Testis (tissue), 2 donors: ENCODE measurements at regions not wholly inside any gene's neighbourhood (a gene's known extent, or its start where the extent isn't known, plus 50 kb on each side); places are given as distances from the start of the nearest gene placed in this dataset.

Source experiments
- POLR2A ChIP-seq: fragments of 450-650 bp; IDR thresholded peaks from one replicate; pipeline ENCODE4 v1.6.1; 2017; ENCODE audit warnings: antibody characterized with exemption, mild to moderate bottlenecking, moderate library complexity
- TF ChIP-seq, protein P1 (sequence below), 3 experiments: fragments of 450-650 bp in 2 of 3; fragments of 200-600 bp in 1 of 3; sonication (generic) in 1 of 3; IDR thresholded peaks; one replicate each; pipeline ENCODE4 v1.5.1; 2016 to 2019; ENCODE audit warnings: antibody characterized with exemption in 3 of 3, mild to moderate bottlenecking in 2 of 3, moderate library complexity in 1 of 3

DNA sequence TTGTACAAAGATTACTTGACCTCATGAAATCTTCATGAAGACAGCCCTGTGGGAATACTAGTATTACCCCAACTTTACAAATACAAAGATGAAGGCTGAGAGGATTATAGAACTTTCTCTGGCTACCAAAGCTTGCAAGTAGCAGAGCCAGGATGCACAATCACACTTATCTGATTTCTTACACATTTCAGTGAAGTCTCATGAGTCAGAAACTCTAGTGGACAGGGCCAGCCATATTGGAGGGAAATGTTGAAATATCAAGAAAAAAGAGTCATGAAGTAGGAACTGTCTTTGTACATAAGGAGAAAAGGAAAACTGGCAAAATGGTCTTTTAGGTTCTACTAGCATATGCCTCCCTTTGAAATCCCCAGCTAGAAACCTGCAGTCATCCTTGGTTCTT, 369.6 kb upstream of the WWC1 start:
- TF ChIP-seq, protein P1, sequence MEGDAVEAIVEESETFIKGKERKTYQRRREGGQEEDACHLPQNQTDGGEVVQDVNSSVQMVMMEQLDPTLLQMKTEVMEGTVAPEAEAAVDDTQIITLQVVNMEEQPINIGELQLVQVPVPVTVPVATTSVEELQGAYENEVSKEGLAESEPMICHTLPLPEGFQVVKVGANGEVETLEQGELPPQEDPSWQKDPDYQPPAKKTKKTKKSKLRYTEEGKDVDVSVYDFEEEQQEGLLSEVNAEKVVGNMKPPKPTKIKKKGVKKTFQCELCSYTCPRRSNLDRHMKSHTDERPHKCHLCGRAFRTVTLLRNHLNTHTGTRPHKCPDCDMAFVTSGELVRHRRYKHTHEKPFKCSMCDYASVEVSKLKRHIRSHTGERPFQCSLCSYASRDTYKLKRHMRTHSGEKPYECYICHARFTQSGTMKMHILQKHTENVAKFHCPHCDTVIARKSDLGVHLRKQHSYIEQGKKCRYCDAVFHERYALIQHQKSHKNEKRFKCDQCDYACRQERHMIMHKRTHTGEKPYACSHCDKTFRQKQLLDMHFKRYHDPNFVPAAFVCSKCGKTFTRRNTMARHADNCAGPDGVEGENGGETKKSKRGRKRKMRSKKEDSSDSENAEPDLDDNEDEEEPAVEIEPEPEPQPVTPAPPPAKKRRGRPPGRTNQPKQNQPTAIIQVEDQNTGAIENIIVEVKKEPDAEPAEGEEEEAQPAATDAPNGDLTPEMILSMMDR (IDR thresholded peaks at IDR 0.05): no peak
- TF ChIP-seq POLR2A: no peak
